ENCODE measurements at regions not wholly inside any gene's neighbourhood (a gene's known extent, or its start where the extent isn't known, plus 50 kb on each side); places are given as distances from the start of the nearest gene placed in this dataset.

DNA sequence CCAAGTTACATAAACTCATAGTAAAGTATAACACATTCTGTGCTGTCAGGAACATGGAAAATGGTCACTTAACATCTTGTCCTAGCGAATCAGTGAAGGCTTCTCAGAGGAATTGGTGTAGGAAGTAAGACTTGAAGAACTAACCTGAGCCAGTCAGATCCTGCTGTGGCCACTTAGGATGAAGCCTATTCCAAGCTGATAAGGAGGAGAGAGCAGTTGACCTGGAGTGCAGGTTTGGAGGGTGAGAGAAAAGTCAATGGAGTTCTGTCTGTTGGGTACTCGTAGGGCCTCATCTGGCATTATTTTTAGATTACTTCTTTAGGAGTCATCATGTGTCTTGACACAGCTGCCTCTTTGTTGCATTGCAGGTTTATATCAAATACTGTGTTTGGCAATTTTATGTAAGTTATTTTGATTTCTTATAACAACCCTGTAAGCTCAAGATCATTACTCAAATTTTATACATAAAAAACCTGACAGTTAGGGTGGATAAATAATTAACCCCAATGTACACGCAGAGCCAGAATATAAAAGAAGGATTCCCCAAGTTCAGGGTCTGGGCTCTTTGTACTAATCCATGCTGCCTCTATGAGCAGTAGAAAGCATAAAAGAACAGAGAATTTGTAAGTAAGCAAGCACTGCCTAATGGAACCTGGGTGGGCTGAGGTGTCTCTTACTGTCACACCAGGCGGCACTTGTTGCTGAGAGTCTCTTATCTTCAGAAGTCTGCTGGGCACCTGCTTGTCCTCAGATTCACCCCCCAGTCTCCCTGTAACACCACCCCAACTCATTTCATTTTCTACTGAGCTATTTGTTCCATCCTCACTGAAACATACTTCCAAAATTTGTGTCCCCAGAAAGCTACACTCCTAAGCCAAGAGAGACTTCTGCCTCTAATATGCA, 252.1 kb upstream of the NT5C1B start:
- 100% methylated on average over 1 of the region's 4 CpGs; no CpG with 5 or more reads in 1 of the 2 experiments for WGBS, 2 experiments (ENCODE audit: extremely low coverage in 2 of 2, insufficient read length in 1 of 2)
- no peak for ATAC-seq (ENCODE audit: low read depth)
- H2AK5ac ChIP-seq (ENCODE audit: low read depth, low read length) = no peak overlapping the region

More for the DNA sequence above, 252.1 kb upstream of the NT5C1B start:
- Histone ChIP-seq H3K4ac (ENCODE audit: low read depth, low read length) (no peak overlapping the region), H3K14ac (replicated peaks; ENCODE audit: low read depth, low read length) (no peak overlapping the region), H2BK20ac (ENCODE audit: low read depth, low read length) (no peak overlapping the region), H3K18ac (ENCODE audit: low read depth, low read length) (no peak overlapping the region), H3K9me1 (ENCODE audit: insufficient read depth, low read length) (no peaks in the 10 kb centered on the region), H3K9ac (ENCODE audit: low read depth, low read length) (no peak overlapping the region), H3K79me1 (ENCODE audit: low read depth in 1 of 2, low read length in 2 of 2) (no peaks in the 10 kb centered on the region), H3K4me1 (ENCODE audit: control insufficient read depth, insufficient read depth, low read length) (no peaks in the 10 kb centered on the region), H3K36me3 (ENCODE audit: control insufficient read depth, insufficient read depth, low read length) (no peaks in the 10 kb centered on the region), H4K91ac (ENCODE audit: insufficient read depth, low read depth, low read length) (no peak overlapping the region), H2AK9ac (replicated peaks; ENCODE audit: low read depth, low read length, poor library complexity) (no peak overlapping the region), H3K56ac (ENCODE audit: extremely low read depth, insufficient read depth, low read length) (no peak overlapping the region), H3K9me3 (ENCODE audit: control insufficient read depth, insufficient read depth, low read length) (no peaks in the 10 kb centered on the region), H2BK120ac (ENCODE audit: low read depth, low read length) (no peak overlapping the region), H2BK5ac (ENCODE audit: low read depth, low read length, poor library complexity, severe bottlenecking) (no peak overlapping the region), H3K27me3 (ENCODE audit: control insufficient read depth, insufficient read depth, low read length) (peaks cover 2% of the 10 kb centered on the region; the same call in 1 of the 2 replicates), H4K8ac (ENCODE audit: low read depth in 2 of 2, low read length in 2 of 2) (no peak overlapping the region), H3K23ac (ENCODE audit: low read depth, low read length) (no peak overlapping the region), H4K5ac (ENCODE audit: low read depth, low read length) (no peak overlapping the region), H3K4me2 (ENCODE audit: low read depth, low read length) (no peak overlapping the region), H3K4me3 (ENCODE audit: insufficient read depth, low read depth, low read length) (no peak overlapping the region), H2AFZ (replicated peaks; ENCODE audit: low read length, poor library complexity) (no peak overlapping the region), H4K20me1 (ENCODE audit: insufficient read depth, low read length) (no peaks in the 10 kb centered on the region), H3K27ac (ENCODE audit: insufficient read depth, low read length) (no peak overlapping the region), H2BK15ac (ENCODE audit: low read depth, low read length) (no peak overlapping the region)
- ChIA-PET CTCF (no interaction called here), POLR2A (ENCODE audit: unreplicated experiment) (no interaction called here)
- BruUV-seq (replicated peaks) = no TSS peak
- TF ChIP-seq RAD21 (IDR thresholded peaks at IDR 0.05; ENCODE audit: low read length) (no peak), CHD1 (IDR thresholded peaks at IDR 0.05; ENCODE audit: low read depth, low read length) (no peak)
- no peak for DNase-seq
- dilution Hi-C loops (cut with HindIII; ENCODE audit: low sequenced_read_pairs, unreplicated experiment) = no loop called here
- intact Hi-C loops (cut with micrococcal nuclease) = no loop called here
- in situ Hi-C loops (cut with MboI; ENCODE audit: low sequenced_read_pairs) = no loop called here

All from IMR-90 (cell line).